NCI-H526 (cell line): ENCODE measurements at regions not wholly inside any gene's neighbourhood (a gene's known extent, or its start where the extent isn't known, plus 50 kb on each side); places are given as distances from the start of the nearest gene placed in this dataset.
"Not testable (repeated sequence)": the region's sequence is repeated elsewhere in the genome, so short reads cannot be mapped to it uniquely, and the experiment has no call there.

Experiments
- DNase-seq, 2 experiments: peaks; one replicate each; lab custom pipeline; 2025; lab: John Stamatoyannopoulos, UW

DNA sequence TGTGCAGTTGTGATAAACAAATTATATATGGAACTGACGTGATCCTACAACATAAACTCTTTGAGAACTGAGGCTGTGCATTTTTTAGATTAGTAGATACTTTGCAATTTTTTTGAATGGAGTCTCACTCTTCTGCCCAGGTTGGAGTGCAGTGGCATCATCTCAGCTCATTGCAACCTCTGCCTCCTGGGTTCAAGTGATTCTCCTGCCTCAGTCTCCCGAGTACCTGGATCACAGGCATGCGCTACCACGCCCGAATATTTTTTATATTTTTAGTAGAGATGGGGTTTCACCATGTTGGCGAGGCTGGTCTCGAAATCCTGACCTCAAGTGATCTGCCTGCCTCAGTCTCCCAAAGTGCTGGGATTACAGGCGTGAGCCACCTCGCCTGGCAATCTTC is 145.9 kb downstream of the POTEH start:
- not testable (repeated sequence) for DNase-seq

DNA sequence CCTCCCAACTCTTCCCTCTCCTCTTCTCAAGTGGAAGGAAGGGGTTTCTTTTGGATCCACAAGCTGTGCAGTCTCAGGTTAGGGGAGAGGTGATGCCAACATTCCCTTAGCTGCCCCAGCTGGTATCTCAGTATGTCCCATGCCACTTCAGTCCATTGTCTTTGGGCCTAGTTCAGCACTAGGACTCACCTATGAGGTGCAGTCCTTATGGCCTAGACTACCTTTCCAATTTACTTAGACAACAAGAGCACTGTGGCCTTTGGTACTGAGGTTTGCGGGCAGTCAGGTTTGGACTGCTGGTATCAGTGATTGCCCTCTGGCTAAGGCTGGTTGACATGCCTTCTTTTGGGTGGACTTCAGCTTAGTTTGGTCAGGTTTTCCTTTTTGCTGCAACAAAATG is 159.9 kb downstream of the POTEH start:
- DNase-seq: not testable (repeated sequence)

DNA sequence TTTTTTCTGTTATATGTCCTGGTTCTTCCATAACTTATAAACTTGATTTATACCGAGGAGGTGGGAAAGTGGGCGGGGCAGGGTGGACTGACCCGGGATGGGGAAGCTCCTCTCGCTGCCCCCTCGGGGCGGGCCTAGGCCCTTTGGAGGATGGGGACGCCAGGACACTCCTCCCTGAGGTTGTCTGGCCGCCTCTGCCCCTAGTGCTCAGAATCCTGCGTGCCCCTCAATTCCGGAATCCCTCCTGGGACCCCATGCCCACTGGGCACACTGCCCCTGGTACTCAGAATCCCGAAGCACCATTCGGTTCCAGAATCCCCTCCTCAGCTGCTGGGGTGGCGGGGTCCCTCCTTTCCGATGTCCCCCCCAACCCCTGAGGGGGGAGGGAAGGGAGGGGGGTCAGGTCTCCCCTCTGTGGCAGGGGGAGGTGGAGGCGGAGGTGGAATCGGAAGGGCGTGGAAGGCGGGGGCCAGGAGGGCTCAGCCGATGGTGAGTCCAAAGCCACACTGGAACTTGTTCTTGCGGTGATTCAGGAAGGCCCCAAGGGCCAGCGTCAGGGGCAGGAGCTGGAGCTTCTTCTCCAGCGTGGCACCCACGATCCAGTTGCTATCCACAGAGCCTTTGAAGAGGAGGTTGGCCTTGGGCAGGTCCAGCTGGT is 164.0 kb downstream of the POTEH start:
- not testable (repeated sequence) for DNase-seq

DNA sequence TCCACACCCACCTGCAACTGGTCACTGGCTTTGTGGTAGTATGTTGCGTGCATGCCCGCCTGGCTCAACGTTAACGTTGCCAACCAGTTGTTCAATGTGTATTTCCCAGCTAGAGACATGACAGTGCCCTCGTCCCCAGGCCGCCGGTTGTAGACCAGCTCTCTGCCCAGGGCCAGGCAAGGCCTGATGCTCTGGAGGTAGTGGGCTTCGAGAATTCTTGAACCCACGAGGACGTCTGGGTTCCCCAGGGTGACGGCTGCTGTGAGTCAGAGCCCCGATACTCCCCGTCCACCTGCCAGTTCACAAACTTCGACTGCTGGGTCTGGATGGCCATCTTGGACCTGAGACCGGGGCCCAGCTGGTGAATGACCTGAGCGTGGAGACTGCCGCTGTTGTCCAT is 164.6 kb downstream of the POTEH start:
- DNase-seq: not testable (repeated sequence)

DNA sequence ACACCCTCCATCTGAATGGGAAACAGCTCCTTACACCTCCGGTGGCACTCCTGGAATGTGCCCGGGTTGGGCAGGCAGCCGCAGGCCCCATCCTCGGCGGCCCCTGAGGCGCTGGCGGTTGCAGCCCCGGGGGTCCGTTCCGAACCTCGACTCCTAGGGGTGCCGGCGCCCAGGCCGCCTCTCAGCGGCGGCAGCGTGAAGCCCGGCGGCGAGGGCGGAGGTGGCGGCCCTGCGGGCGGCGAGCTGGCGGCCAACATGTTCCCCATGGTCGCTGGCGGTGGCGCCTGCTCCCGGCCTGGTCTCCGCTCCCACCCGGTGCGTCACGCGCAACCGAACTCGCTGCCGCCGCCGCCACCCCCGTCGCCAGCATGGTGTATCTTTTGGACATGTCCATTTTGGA is 165.2 kb downstream of the POTEH start:
- not testable (repeated sequence) for DNase-seq

DNA sequence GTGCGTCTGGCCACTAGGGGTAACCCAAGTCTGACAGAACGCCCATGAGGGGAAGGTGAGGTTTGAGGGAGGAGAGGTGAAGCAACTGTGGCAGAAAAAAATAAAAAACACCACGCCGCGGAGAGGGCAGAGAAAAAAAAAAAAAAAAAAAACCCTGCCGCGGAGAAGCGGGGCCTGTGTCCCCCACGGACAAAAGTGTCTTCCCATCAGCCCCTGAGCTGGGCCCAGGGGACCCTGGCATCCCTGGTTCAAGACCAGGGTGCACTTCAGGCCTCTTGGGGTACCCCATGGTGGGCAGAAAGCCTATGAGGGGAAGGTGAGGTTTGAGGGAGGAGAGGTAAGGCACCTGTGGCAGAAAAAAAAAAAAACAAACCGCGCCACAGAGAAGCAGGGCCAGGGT is 191.1 kb downstream of the POTEH start:
- DNase-seq: not testable (repeated sequence)

DNA sequence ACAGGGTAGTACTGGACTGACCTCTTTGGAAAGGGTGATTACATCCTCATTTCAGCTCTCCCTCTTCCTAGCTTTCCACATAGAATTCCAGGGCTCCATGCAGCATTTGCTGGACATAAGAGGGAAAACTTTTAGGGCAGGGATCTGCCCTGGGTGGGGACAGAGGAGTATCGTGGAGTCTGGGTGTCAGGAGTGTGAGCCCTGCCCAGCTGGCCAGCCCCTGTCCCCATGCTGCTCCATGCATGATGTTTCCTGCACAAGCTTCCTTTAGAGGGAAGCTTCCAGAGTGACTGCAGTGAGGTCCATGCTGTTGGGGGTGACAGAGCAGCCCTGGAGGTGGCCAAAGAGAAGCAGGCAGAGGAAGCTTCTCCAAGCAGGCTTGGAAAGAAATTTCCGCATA is 214.5 kb downstream of the POTEH start:
- DNase-seq: not testable (repeated sequence)

DNA sequence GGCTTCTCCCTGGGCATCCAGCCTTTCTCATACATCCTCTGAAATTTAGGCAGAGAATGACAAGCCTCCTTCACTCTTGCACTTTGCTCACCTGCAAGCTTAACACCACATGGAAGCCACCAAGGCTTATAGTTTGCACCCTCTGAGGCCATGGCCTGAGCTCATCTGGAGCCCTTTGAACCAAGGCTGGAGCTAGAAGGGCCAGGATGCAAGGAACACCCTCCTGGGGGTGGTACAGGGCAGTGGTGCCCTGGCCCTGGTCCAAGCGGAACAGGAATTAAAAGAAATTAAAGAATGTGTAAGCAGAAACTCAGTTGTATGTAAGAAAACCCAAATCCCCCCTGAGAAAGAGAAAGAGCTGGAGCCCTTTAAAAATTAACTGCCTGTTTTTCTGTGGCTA is 221.9 kb downstream of the POTEH start:
- DNase-seq: not testable (repeated sequence)

DNA sequence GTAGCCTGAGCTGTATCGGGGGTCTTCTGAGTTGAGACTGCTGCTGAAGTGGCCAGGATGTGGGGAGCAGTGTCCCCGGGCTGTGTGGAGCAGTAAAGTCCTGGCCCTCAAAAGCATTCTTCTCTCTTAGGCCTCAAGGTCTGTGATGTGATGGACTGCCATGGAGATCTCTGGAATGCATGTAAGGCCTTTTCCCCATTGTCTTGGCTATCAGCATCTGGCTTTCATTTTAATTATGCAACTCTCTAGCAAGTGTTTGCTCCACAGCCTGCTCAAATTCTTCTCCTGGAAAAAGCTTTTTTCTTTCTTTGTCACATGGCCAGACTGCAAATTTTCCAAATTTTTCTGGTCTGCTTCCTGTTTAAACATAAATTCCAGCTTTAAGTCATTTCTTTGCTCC is 229.3 kb downstream of the POTEH start:
- not testable (repeated sequence) for DNase-seq

DNA sequence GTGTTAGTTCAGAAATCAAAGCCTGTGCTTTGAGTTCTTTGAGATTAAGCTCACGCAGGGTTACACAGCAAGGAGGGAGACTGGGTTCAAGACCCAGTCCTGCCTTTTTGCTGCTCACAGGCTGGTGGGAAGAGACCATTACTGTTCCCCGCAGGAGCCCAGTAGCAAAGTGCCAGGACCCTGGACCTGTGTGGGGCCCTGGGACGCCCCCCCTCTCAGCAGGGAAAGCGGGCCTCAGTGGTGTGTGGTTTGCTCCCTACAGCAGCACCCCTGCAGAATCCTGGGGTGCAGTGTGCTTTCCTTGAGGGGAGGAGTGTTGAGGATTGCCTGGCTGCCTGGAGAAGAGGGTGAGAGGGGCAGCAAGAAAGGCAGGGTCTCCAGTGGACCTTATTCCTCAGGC is 231.1 kb downstream of the POTEH start:
- not testable (repeated sequence) for DNase-seq

DNA sequence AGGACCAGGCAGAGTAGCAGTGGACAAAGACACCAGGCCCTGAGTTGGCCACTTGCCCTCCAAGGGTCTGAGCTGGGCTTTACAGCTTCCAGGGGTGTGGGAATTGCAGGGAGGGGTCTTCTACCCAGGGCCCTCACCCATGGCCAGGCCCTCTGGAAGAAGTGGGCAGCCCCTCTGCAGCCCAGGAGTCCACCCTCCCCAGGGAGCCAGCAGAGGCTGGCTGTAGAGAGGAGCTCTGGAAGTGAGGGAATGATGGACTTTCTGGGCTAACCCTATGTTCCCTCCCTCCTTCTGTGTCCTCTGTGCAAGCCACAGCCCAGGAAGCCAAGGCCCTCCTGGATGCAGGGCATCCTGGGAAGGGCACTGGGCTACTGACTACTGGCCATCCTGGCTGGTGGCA is 232.3 kb downstream of the POTEH start:
- DNase-seq: not testable (repeated sequence)

DNA sequence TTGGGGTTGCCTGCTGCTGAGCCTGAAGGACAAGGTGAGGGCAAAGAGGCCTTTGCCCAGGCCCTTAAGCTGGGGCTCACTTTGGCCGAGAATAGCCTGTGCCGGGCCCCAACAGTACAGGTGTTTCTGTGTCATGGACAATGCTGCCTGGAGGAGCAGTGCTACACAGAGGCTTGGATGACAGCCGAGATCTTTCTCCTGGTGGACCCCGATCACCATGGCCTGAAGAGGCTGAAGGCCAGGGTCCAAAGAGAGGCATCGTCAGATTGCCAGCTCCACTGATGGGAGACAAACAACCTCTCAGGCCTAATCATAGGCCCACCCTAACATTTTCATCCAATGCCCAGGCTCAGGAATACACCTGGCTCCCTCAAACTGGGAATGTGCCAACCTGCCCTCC is 232.8 kb downstream of the POTEH start:
- not testable (repeated sequence) for DNase-seq

DNA sequence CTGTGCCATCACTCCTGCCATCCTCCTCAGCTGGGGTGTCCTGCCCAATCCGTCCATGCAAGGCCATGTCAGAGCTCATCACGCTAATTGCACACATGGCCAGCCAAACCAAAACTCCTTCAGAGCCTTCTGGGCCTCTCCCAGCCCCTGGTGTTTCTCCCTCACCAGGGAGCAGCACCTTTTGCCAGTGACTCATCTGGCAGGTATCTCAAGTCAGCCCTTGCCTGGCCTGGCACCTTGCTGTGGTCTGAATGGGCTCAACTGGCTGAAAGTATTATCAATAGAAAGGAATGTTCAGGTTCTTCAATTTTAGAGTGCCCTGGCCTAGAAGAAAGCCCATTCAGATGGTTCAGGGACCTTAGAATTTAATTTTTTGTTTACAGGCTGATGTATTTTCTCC is 235.0 kb downstream of the POTEH start:
- not testable (repeated sequence) for DNase-seq

DNA sequence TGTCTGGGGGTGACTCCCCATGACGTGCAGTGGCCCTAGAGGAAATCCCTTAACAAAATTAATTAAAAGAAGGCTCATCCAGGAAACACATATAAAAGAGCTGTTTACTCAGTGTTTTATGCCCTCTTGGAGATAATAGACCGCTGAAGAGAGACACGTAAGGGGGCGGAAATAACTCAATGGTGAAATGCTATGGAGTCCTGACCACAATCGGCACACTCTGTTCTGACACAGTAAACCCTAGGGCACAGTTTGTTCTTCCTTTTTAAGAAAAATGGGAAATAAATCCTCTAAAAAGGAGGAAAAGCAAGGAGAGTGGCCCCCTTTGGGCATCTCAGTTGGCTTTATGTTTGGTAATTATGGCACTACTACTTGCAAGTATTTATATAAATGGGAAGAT is 237.3 kb downstream of the POTEH start:
- not testable (repeated sequence) for DNase-seq
